GM23338 (cell line): ENCODE measurements at regions not wholly inside any gene's neighbourhood (a gene's known extent, or its start where the extent isn't known, plus 50 kb on each side); places are given as distances from the start of the nearest gene placed in this dataset.

Experiments
- ATAC-seq: fragments of 200-7000 bp; cut with Tn5 transposase; 3 replicates; pipeline ENCODE4 v1.9.1; 2020
- DNase-seq: peaks from one replicate; pipeline ENCODE4 v3.0.0-alpha.2; 2015; ENCODE audit warnings: low spot score
- H2AFZ ChIP-seq: fragments of 200-600 bp; sonication (generic); 2 replicates; pipeline ENCODE4 v1.8.0; 2016; ENCODE audit warnings: antibody characterized with exemption, mild to moderate bottlenecking, moderate library complexity
- H3F3A ChIP-seq: fragments of 200-600 bp; sonication (generic); replicated peaks from 2 replicates; pipeline ENCODE4 v1.8.0; 2017; ENCODE audit warnings: antibody characterized with exemption, mixed run types, low read depth
- H3K27ac ChIP-seq: fragments of 200-600 bp; sonication (generic); 2 replicates; pipeline ENCODE4 v1.6.1; 2016; ENCODE audit warnings: low read depth
- H3K27me3 ChIP-seq: fragments of 200-600 bp; sonication (generic); 2 replicates; pipeline ENCODE4 v1.8.0; 2016; ENCODE audit warnings: mild to moderate bottlenecking, mixed run types, moderate library complexity; ENCODE audit not compliant: insufficient read depth
- H3K36me3 ChIP-seq: fragments of 200-600 bp; sonication (generic); 2 replicates; pipeline ENCODE4 v1.8.0; 2016; ENCODE audit warnings: mild to moderate bottlenecking; ENCODE audit not compliant: insufficient read depth
- H3K4me1 ChIP-seq: fragments of 200-600 bp; sonication (generic); 2 replicates; pipeline ENCODE4 v1.8.0; 2016; ENCODE audit warnings: mild to moderate bottlenecking, moderate library complexity; ENCODE audit not compliant: insufficient read depth
- H3K4me2 ChIP-seq: fragments of 200-600 bp; sonication (generic); 2 replicates; pipeline ENCODE4 v1.7.1; 2017; ENCODE audit warnings: mixed run types
- H3K4me3 ChIP-seq: fragments of 200-600 bp; sonication (generic); 2 replicates; pipeline ENCODE4 v1.6.1; 2016; ENCODE audit warnings: mixed run types
- H3K79me2 ChIP-seq: fragments of 200-600 bp; sonication (generic); replicated peaks from 2 replicates; pipeline ENCODE4 v1.8.0; 2017; ENCODE audit warnings: mild to moderate bottlenecking; ENCODE audit not compliant: insufficient read depth
- H3K9me2 ChIP-seq: fragments of 200-600 bp; sonication (generic); 2 replicates; pipeline ENCODE4 v1.8.0; 2017; ENCODE audit not compliant: insufficient read depth
- H4K20me1 ChIP-seq: fragments of 200-600 bp; sonication (generic); replicated peaks from 2 replicates; pipeline ENCODE4 v1.8.0; 2017; ENCODE audit warnings: mild to moderate bottlenecking; ENCODE audit not compliant: insufficient read depth
- H3K27ac Mint-ChIP-seq: 2 replicates; pipeline ENCODE4 v1.8.0; 2020; ENCODE audit warnings: inconsistent platforms, mild to moderate bottlenecking, moderate library complexity, mixed read lengths
- H3K27me3 Mint-ChIP-seq: 3 replicates; pipeline ENCODE4 v1.8.0; 2022; ENCODE audit warnings: low read depth, mild to moderate bottlenecking, moderate library complexity, mixed read lengths, inconsistent platforms; ENCODE audit not compliant: insufficient read depth, poor library complexity
- H3K36me3 Mint-ChIP-seq: 3 replicates; pipeline ENCODE4 v1.8.0; 2021; ENCODE audit warnings: low read depth, mild to moderate bottlenecking, inconsistent platforms, moderate library complexity, mixed read lengths
- H3K4me1 Mint-ChIP-seq: 3 replicates; pipeline ENCODE4 v1.8.0; 2020; ENCODE audit warnings: mild to moderate bottlenecking, inconsistent platforms, mixed read lengths
- H3K4me3 Mint-ChIP-seq: 3 replicates; pipeline ENCODE4 v1.8.0; 2021; ENCODE audit warnings: moderate library complexity, mild to moderate bottlenecking, inconsistent platforms, mixed read lengths
- H3K9me3 Mint-ChIP-seq: 3 replicates; pipeline ENCODE4 v1.8.0; 2020; ENCODE audit warnings: moderate library complexity, mild to moderate bottlenecking, inconsistent platforms, mixed read lengths
- EZH2 ChIP-seq: fragments of 200-600 bp; sonication (generic); IDR thresholded peaks from one replicate; pipeline ENCODE4 v1.8.0; 2017; ENCODE audit warnings: antibody characterized with exemption, mild to moderate bottlenecking, low read depth; ENCODE audit not compliant: unreplicated experiment
- JUNB ChIP-seq: IDR thresholded peaks from one replicate; pipeline ENCODE4 v1.6.1; 2016; ENCODE audit warnings: antibody characterized with exemption; ENCODE audit not compliant: unreplicated experiment
- POLR2AphosphoS5 ChIP-seq: IDR thresholded peaks from 2 replicates; pipeline ENCODE4 v1.6.1; 2016; ENCODE audit warnings: antibody characterized with exemption, low read depth
- REST ChIP-seq: IDR thresholded peaks from one replicate; pipeline ENCODE4 v1.6.1; 2018; ENCODE audit warnings: antibody characterized with exemption; ENCODE audit not compliant: unreplicated experiment
- ZNF114 ChIP-seq: fragments of 250-450 bp; sonication (Bioruptor Pico); IDR thresholded peaks from 2 replicates; pipeline ENCODE4 v1.5.0; 2020; ENCODE audit warnings: mild to moderate bottlenecking, moderate library complexity
- ZNF331 ChIP-seq: fragments of 250-450 bp; sonication (Bioruptor Pico); IDR thresholded peaks from 2 replicates; pipeline ENCODE4 v1.5.0; 2020; ENCODE audit warnings: low read depth, mild to moderate bottlenecking, moderate library complexity
- TF ChIP-seq, protein P1 (sequence below): fragments of 250-450 bp; sonication (Bioruptor Pico); IDR thresholded peaks from 2 replicates; pipeline ENCODE4 v1.5.0; 2020; ENCODE audit warnings: mild to moderate bottlenecking, moderate library complexity
- TF ChIP-seq, protein P2 (sequence below), 2 experiments: fragments of 200-600 bp in 1 of 2; sonication (generic) in 1 of 2; conservative IDR thresholded peaks; 2 replicates each; pipeline versions ENCODE4 v1.5.1 to v1.6.1; 2016 to 2017; ENCODE audit warnings: antibody characterized with exemption in 2 of 2, low read depth in 2 of 2, mild to moderate bottlenecking in 2 of 2, moderate library complexity in 1 of 2

DNA sequence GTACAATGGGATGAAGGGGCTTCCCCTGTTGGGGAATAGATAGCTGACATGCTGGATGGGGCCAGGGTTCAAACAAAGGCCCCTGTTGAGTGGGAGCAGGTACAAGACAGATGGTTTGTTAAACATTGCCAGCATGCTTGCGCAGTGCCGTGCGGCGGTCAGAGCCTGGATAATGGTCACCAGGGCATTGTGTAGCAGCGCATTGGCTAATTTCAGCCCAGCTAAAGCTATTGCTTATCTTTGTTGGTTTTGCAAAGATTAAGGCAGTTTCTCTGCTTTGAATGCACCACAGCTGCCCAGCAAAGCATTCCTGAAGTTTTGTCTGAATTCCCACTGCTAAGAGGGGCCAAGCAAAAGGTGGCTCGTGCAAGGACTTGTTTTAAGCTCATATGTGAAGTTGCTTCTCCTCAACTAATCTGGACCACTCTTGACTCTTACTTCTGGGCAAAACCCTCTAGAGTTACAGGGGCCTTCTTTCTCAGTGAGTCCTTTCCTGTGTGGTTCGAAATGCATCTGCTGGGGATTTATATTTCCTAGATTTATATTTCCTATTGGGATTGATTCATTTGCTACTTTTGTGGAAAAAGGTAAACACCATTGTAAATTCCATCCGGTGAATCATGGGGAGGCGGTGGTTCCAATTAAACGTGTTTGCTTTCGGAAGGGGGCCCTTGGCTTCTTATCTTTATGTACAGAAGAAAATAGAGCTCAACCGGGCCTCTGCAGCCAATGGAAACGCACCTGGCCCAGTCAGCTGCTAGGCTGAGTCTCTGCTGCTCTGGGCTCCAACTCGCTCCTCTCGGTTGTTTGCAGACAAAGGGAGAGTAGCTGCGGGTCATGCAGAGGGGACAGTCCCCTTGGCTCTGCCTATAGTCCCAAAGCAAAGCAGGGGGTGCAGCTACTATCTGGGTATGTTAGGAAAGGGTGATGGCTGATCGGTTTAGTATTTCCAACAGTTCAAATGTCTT lies 72.1 kb downstream of the FOXA2 start (continued):
- TF ChIP-seq ZNF114 (CRISPR knock-in tag) (no peak), REST (no peak), JUNB (no peak), POLR2AphosphoS5 (no peak)

DNA sequence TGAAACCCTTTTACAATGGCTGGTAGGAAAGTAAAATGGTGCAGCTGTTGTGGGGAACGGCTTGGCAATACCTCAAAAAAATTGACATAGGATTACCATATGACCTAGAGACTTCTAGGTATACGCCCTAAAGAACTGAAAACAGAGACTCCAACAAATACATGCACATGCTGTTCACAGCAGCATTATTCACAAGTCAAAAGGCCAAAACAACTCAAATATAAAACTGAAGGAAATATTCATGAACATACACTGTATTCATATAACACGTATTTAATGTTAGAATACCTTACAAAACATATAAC lies 74.6 kb downstream of the FOXA2 start:
- H3K27ac Mint-ChIP-seq, result no peak overlapping the region
- TF ChIP-seq, protein P1, sequence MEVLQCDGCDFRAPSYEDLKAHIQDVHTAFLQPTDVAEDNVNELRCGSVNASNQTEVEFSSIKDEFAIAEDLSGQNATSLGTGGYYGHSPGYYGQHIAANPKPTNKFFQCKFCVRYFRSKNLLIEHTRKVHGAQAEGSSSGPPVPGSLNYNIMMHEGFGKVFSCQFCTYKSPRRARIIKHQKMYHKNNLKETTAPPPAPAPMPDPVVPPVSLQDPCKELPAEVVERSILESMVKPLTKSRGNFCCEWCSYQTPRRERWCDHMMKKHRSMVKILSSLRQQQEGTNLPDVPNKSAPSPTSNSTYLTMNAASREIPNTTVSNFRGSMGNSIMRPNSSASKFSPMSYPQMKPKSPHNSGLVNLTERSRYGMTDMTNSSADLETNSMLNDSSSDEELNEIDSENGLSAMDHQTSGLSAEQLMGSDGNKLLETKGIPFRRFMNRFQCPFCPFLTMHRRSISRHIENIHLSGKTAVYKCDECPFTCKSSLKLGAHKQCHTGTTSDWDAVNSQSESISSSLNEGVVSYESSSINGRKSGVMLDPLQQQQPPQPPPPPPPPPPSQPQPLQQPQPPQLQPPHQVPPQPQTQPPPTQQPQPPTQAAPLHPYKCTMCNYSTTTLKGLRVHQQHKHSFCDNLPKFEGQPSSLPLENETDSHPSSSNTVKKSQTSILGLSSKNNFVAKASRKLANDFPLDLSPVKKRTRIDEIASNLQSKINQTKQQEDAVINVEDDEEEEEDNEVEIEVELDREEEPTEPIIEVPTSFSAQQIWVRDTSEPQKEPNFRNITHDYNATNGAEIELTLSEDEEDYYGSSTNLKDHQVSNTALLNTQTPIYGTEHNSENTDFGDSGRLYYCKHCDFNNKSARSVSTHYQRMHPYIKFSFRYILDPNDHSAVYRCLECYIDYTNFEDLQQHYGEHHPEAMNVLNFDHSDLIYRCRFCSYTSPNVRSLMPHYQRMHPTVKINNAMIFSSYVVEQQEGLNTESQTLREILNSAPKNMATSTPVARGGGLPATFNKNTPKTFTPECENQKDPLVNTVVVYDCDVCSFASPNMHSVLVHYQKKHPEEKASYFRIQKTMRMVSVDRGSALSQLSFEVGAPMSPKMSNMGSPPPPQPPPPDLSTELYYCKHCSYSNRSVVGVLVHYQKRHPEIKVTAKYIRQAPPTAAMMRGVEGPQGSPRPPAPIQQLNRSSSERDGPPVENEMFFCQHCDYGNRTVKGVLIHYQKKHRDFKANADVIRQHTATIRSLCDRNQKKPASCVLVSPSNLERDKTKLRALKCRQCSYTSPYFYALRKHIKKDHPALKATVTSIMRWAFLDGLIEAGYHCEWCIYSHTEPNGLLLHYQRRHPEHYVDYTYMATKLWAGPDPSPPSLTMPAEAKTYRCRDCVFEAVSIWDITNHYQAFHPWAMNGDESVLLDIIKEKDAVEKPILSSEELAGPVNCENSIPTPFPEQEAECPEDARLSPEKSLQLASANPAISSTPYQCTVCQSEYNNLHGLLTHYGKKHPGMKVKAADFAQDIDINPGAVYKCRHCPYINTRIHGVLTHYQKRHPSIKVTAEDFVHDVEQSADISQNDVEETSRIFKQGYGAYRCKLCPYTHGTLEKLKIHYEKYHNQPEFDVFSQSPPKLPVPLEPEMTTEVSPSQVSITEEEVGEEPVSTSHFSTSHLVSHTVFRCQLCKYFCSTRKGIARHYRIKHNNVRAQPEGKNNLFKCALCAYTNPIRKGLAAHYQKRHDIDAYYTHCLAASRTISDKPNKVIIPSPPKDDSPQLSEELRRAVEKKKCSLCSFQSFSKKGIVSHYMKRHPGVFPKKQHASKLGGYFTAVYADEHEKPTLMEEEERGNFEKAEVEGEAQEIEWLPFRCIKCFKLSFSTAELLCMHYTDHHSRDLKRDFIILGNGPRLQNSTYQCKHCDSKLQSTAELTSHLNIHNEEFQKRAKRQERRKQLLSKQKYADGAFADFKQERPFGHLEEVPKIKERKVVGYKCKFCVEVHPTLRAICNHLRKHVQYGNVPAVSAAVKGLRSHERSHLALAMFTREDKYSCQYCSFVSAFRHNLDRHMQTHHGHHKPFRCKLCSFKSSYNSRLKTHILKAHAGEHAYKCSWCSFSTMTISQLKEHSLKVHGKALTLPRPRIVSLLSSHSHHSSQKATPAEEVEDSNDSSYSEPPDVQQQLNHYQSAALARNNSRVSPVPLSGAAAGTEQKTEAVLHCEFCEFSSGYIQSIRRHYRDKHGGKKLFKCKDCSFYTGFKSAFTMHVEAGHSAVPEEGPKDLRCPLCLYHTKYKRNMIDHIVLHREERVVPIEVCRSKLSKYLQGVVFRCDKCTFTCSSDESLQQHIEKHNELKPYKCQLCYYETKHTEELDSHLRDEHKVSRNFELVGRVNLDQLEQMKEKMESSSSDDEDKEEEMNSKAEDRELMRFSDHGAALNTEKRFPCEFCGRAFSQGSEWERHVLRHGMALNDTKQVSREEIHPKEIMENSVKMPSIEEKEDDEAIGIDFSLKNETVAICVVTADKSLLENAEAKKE (CRISPR knock-in tag), result no peak
- TF ChIP-seq POLR2AphosphoS5 (no peak), REST (no peak), EZH2 (no peak), ZNF331 (CRISPR knock-in tag) (no peak)
- TF ChIP-seq, protein P2, sequence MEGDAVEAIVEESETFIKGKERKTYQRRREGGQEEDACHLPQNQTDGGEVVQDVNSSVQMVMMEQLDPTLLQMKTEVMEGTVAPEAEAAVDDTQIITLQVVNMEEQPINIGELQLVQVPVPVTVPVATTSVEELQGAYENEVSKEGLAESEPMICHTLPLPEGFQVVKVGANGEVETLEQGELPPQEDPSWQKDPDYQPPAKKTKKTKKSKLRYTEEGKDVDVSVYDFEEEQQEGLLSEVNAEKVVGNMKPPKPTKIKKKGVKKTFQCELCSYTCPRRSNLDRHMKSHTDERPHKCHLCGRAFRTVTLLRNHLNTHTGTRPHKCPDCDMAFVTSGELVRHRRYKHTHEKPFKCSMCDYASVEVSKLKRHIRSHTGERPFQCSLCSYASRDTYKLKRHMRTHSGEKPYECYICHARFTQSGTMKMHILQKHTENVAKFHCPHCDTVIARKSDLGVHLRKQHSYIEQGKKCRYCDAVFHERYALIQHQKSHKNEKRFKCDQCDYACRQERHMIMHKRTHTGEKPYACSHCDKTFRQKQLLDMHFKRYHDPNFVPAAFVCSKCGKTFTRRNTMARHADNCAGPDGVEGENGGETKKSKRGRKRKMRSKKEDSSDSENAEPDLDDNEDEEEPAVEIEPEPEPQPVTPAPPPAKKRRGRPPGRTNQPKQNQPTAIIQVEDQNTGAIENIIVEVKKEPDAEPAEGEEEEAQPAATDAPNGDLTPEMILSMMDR (conservative IDR thresholded peaks at IDR 0.05; ENCODE audit: low read depth in 2 of 2), result no peak

More for the DNA sequence above, 74.6 kb downstream of the FOXA2 start:
- no peaks in the 10 kb centered on the region for H3F3A ChIP-seq
- H3K27ac ChIP-seq, result no peak overlapping the region
- no peaks in the 10 kb centered on the region for H3K36me3 ChIP-seq
- no peak overlapping the region for H2AFZ ChIP-seq
- H3K4me3 ChIP-seq, result no peak overlapping the region
- Mint-ChIP-seq H3K4me3 (no peak overlapping the region), H3K4me1 (peaks cover 11% of the 10 kb centered on the region), H3K27me3 (peaks cover 2% of the 10 kb centered on the region), H3K9me3 (no peaks in the 10 kb centered on the region), H3K36me3 (no peaks in the 10 kb centered on the region)
- peaks cover 6% of the 10 kb centered on the region; the same call in 1 of the 2 replicates for H3K9me2 ChIP-seq
- no peaks in the 10 kb centered on the region for H4K20me1 ChIP-seq
- no peaks in the 10 kb centered on the region for H3K27me3 ChIP-seq
- H3K79me2 ChIP-seq, result no peaks in the 10 kb centered on the region
- ATAC-seq, result no peak
- no peak for DNase-seq
- H3K4me1 ChIP-seq, result peaks cover 8% of the 10 kb centered on the region; the same call in 1 of the 2 replicates
- no peak overlapping the region for H3K4me2 ChIP-seq
